ENCODE measurements at regions not wholly inside any gene's neighbourhood (a gene's known extent, or its start where the extent isn't known, plus 50 kb on each side); places are given as distances from the start of the nearest gene placed in this dataset.

GRCh38 chr11:76298255-76298654 lies 82.7 kb downstream of the THAP12 start:
- intact Hi-C loops (cut with DNase I) = no loop called here
- no peak for ATAC-seq

GRCh38 chr11:76296731-76297542 lies 84.0 kb downstream of the THAP12 start:
- no peak for TF ChIP-seq CTCF (IDR thresholded peaks at IDR 0.05)
- Histone ChIP-seq H3K9me3 (no peaks in the 10 kb centered on the region), H3K36me3 (no peaks in the 10 kb centered on the region), H3K27me3 (no peaks in the 10 kb centered on the region), H3K4me1 (no peaks in the 10 kb centered on the region), H3K4me3 (no peak overlapping the region), H3K27ac (no peak overlapping the region)
- DNase-seq (no peak), ATAC-seq (no peak)
- intact Hi-C loops (cut with DNase I) = no loop called here

More at GRCh38 chr11:76298255-76298654, 82.7 kb downstream of the THAP12 start:
- Histone ChIP-seq H3K27me3 (no peaks in the 10 kb centered on the region), H3K36me3 (no peaks in the 10 kb centered on the region), H3K4me3 (no peak overlapping the region), H3K27ac (no peak overlapping the region), H3K9me3 (no peaks in the 10 kb centered on the region), H3K4me1 (no peaks in the 10 kb centered on the region)
- TF ChIP-seq CTCF (IDR thresholded peaks at IDR 0.05) = no peak
- DNase-seq = no peak

GRCh38 chr11:76293189-76293631 lies 86.9 kb upstream of the WNT11 start:
- H3K27me3 ChIP-seq = no peaks in the 10 kb centered on the region
- no peak overlapping the region for H3K4me3 ChIP-seq
- DNase-seq (no peak), ATAC-seq (no peak)
- no peaks in the 10 kb centered on the region for H3K4me1 ChIP-seq
- H3K9me3 ChIP-seq = no peaks in the 10 kb centered on the region
- no peak overlapping the region for H3K27ac ChIP-seq
- no peaks in the 10 kb centered on the region for H3K36me3 ChIP-seq
- intact Hi-C loops (cut with DNase I) = no loop called here
- TF ChIP-seq CTCF (IDR thresholded peaks at IDR 0.05) = no peak

- no peak for TF ChIP-seq CTCF (IDR thresholded peaks at IDR 0.05)
- no peaks in the 10 kb centered on the region for H3K4me1 ChIP-seq
- ATAC-seq (no peak), DNase-seq (no peak)
- no peaks in the 10 kb centered on the region for H3K9me3 ChIP-seq
- H3K27ac ChIP-seq = no peak overlapping the region
- H3K4me3 ChIP-seq = no peak overlapping the region
- intact Hi-C loops (cut with DNase I) = no loop called here
- H3K27me3 ChIP-seq = no peaks in the 10 kb centered on the region
- no peaks in the 10 kb centered on the region for H3K36me3 ChIP-seq
These were observed 86.4 kb upstream of the WNT11 start for GRCh38 chr11:76292583-76293188.

- Histone ChIP-seq H3K4me3 (no peak overlapping the region), H3K36me3 (no peaks in the 10 kb centered on the region), H3K9me3 (no peaks in the 10 kb centered on the region), H3K27me3 (no peaks in the 10 kb centered on the region), H3K27ac (no peak overlapping the region), H3K4me1 (no peaks in the 10 kb centered on the region)
- no peak for DNase-seq
- intact Hi-C loops (cut with DNase I) = no loop called here
- no peak for ATAC-seq
- no peak for TF ChIP-seq CTCF (IDR thresholded peaks at IDR 0.05)
These were observed 85.5 kb upstream of the WNT11 start for GRCh38 chr11:76291576-76292526.
